Adrenal gland (tissue), 9 donors: ENCODE measurements at regions not wholly inside any gene's neighbourhood (a gene's known extent, or its start where the extent isn't known, plus 50 kb on each side); places are given as distances from the start of the nearest gene placed in this dataset.
A peak's percentile ranks its signal among the peaks of the same experiment; 100 is the strongest.

Experiments used
- DNase-seq, 7 donors: peaks; one replicate each; pipeline ENCODE4 v3.0.0-alpha.2; 2019 to 2020
- H3K27ac ChIP-seq, 5 donors: fragments of 200-600 bp; sonication (generic) in 4 of 5; 1 replicate in 3 of 5; 2 replicates in 2 of 5; pipeline versions ENCODE4 v1.5.1 to v1.8.0; 2016 to 2020; ENCODE audit warnings: mild to moderate bottlenecking in 1 of 5
- H3K27me3 ChIP-seq: fragments of 200-600 bp; 2 replicates; pipeline ENCODE4 v1.8.0; 2021
- H3K36me3 ChIP-seq, 2 donors: fragments of 200-600 bp; replicated peaks in 1 of 2; 1 replicate in 1 of 2; 2 replicates in 1 of 2; pipeline versions ENCODE4 v1.5.1 to v1.8.0; 2018 to 2022
- H3K4me1 ChIP-seq, 2 donors: fragments of 200-600 bp; replicated peaks in 1 of 2; 1 replicate in 1 of 2; 2 replicates in 1 of 2; pipeline versions ENCODE4 v1.5.1 to v1.8.0; 2018 to 2021
- H3K4me3 ChIP-seq, 4 donors: fragments of 200-600 bp; sonication (generic) in 3 of 4; one replicate each; pipeline ENCODE4 v1.5.1; 2016 to 2018
- H3K9me3 ChIP-seq, 3 donors: fragments of 200-600 bp; sonication (generic) in 1 of 3; replicated peaks in 1 of 3; 1 replicate in 2 of 3; 2 replicates in 1 of 3; pipeline versions ENCODE4 v1.5.1 to v1.8.0; 2016 to 2021
- POLR2A ChIP-seq, 2 donors: fragments of 450-650 bp; IDR thresholded peaks; one replicate each; pipeline ENCODE4 v1.6.1; 2017; ENCODE audit warnings: antibody characterized with exemption in 2 of 2, mild to moderate bottlenecking in 2 of 2, moderate library complexity in 1 of 2
- WGBS, 4 donors: extraction: QIAGEN DNeasy Blood & Tissue Kit in 2 of 4; methylation state at CpG; one replicate each; pipeline versions ENCODE4 v1.1.5 to v1.1.7; 2013 to 2017; 5-methylcytosine and 5-hydroxymethylcytosine counted together
- intact Hi-C, 2 donors: fragments of 100-400 bp; cut with DNase I; formaldehyde crosslinking; loops; one replicate each; pipeline versions ENCODE4 v1.14.1 to v1.15.0; 2022 to 2023
- TF ChIP-seq, protein P1 (sequence below), 6 experiments: fragments of 450-650 bp in 4 of 6; fragments of 200-600 bp in 2 of 6; sonication (generic) in 1 of 6; IDR thresholded peaks; 1 replicate in 5 of 6; 2 replicates in 1 of 6; pipeline versions ENCODE4 v1.5.1 to v1.8.0; 2016 to 2021; ENCODE audit warnings: antibody characterized with exemption in 6 of 6, mild to moderate bottlenecking in 2 of 6, moderate library complexity in 1 of 6
- donor health status: healthy with polysubstance abuse.
- donor health status: Bipolar disorder and iron deficiency.
- donor health status: DM: yes; HTN: yes; CAD: no.
- donor health status: DM: no; HTN: no; CAD: no.
- donor health status: DM: no; HTN: no; CAD: no.

DNA sequence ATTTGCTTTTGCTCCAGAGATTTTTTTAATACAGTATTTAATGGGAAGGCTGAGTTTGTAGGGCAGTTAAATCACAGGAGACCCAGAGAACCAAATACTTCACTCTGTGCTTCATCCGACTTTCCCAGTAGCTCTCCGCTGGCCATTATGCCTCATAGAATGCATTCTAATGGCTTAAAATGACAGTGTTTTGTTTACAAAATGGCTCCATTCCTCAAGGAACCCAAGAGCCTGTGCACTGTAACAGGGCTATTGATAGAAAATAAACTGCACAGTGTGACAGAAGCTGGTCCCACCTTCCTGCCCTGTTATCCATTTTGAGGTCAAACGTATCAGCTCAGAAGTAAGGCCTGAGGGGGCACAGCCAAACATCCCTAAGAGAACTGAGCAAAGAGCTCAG lies 136.5 kb downstream of the RAP2A start:
- intact Hi-C loops, result no loop called here
- 75 to 90% (median 85%) methylated on average over 3 of the region's 3 CpGs for WGBS, 4 donors
- Histone ChIP-seq H3K27me3 (peaks cover 3% of the 10 kb centered on the region), H3K4me1 (no peaks in the 10 kb centered on the region), H3K4me3 (no peak overlapping the region), H3K9me3 (no peaks in the 10 kb centered on the region), H3K27ac (no peak overlapping the region), H3K36me3 (no peaks in the 10 kb centered on the region)
- DNase-seq, result no peak
- no peak for TF ChIP-seq POLR2A (IDR thresholded peaks at IDR 0.05)
- TF ChIP-seq, protein P1, sequence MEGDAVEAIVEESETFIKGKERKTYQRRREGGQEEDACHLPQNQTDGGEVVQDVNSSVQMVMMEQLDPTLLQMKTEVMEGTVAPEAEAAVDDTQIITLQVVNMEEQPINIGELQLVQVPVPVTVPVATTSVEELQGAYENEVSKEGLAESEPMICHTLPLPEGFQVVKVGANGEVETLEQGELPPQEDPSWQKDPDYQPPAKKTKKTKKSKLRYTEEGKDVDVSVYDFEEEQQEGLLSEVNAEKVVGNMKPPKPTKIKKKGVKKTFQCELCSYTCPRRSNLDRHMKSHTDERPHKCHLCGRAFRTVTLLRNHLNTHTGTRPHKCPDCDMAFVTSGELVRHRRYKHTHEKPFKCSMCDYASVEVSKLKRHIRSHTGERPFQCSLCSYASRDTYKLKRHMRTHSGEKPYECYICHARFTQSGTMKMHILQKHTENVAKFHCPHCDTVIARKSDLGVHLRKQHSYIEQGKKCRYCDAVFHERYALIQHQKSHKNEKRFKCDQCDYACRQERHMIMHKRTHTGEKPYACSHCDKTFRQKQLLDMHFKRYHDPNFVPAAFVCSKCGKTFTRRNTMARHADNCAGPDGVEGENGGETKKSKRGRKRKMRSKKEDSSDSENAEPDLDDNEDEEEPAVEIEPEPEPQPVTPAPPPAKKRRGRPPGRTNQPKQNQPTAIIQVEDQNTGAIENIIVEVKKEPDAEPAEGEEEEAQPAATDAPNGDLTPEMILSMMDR (IDR thresholded peaks at IDR 0.05), result no peak

DNA sequence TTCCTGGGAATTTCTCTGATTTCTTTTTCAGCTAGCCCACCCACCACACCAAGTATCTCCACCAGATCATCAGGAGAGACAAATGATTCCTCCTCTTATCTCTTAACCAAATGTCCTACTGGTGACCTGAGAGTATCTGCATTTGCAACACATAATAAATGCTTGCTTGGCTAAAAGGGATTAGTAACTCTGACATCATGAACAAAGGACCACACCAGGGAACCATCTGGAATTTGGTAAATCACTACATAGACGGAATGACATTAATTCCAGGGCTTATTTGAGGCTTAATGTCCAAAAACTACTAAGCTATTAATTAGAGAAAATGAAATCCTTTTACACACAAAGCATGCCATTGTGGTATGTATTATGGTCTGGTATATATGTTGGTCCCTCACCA lies 139.0 kb downstream of the RAP2A start:
- no peaks in the 10 kb centered on the region for H3K4me1 ChIP-seq
- H3K27me3 ChIP-seq, result no peaks in the 10 kb centered on the region
- no peaks in the 10 kb centered on the region for H3K36me3 ChIP-seq
- TF ChIP-seq, protein P1 (IDR thresholded peaks at IDR 0.05), result no peak
- no peak for TF ChIP-seq POLR2A (IDR thresholded peaks at IDR 0.05)
- no peaks in the 10 kb centered on the region for H3K9me3 ChIP-seq
- intact Hi-C loops, result no loop called here
- H3K4me3 ChIP-seq, result no peak overlapping the region
- DNase-seq, result no peak
- WGBS, 4 donors, result 77 to 90% (median 81%) methylated on average over 1 of the region's 1 CpG
- H3K27ac ChIP-seq, result no peak overlapping the region

DNA sequence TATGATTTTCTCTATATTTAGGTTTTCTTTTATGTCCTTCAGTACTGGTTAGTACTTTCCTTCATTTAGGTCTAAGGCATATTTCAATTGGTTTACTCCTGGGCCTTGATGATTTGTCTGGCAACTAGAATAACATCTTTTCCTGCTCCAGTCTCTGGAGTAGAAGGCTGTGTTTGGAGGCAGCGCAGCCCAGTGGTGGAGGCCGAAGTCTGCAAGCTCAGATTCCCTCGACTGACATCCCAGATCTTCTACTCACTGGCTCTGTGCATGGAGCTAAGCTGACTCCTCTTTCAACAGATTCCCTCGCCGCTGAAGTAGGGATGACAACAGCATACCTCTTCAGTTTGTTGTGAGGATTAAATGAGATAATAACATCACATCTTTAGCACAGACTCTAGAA lies 141.0 kb downstream of the RAP2A start:
- no peaks in the 10 kb centered on the region for H3K4me1 ChIP-seq
- H3K4me3 ChIP-seq, result no peak overlapping the region
- TF ChIP-seq, protein P1 (IDR thresholded peaks at IDR 0.05), result peak in 3 of 6 experiments; percentile 38 to 39 (median 39)
- TF ChIP-seq POLR2A (IDR thresholded peaks at IDR 0.05), result no peak
- 56 to 73% (median 62%) methylated on average over 5 of the region's 5 CpGs for whole genome bisulfite sequencing, 4 donors
- H3K9me3 ChIP-seq, result no peaks in the 10 kb centered on the region
- no peak overlapping the region for H3K27ac ChIP-seq
- peak in 6 of 7 donors; percentile 19 to 59 (median 28) for DNase-seq
- no peaks in the 10 kb centered on the region for H3K27me3 ChIP-seq
- H3K36me3 ChIP-seq, result no peaks in the 10 kb centered on the region
- intact Hi-C loops, result no loop called here

DNA sequence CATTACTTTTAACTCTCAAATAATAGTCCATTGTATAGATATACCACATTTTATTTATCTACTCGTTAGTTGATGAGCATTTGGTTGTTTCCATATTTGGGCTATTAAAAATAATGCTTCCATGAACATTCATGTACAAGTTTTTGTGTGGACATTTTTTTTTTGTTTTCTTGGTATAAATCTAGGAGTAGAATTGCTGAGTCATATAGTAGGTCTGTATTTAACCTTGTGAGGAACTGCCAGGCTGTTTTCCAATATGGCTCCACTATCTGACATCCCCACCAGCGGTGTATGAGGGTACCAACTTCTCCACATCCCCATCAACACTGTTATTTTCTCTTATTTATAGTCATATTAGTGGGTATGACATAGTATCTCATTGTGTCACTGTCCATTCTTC lies 143.1 kb downstream of the RAP2A start:
- 74 to 83% (median 80%) methylated on average over 2 of the region's 2 CpGs for WGBS, 4 donors
- H3K4me3 ChIP-seq, result no peak overlapping the region
- no peaks in the 10 kb centered on the region for H3K4me1 ChIP-seq
- intact Hi-C loops, result no loop called here
- H3K27ac ChIP-seq, result no peak overlapping the region
- no peak for DNase-seq
- TF ChIP-seq, protein P1 (IDR thresholded peaks at IDR 0.05), result no peak
- TF ChIP-seq POLR2A (IDR thresholded peaks at IDR 0.05), result no peak
- H3K27me3 ChIP-seq, result no peaks in the 10 kb centered on the region
- no peaks in the 10 kb centered on the region for H3K36me3 ChIP-seq
- H3K9me3 ChIP-seq, result no peaks in the 10 kb centered on the region
